Right hindlimb (tissue), 1 donor: ENCODE measurements at regions not wholly inside any gene's neighbourhood (a gene's known extent, or its start where the extent isn't known, plus 50 kb on each side); places are given as distances from the start of the nearest gene placed in this dataset.
"Not testable (repeated sequence)": the region's sequence is repeated elsewhere in the genome, so short reads cannot be mapped to it uniquely, and the experiment has no call there.

Source experiments
- DNase-seq: peaks from one replicate; pipeline ENCODE4 v3.0.0-alpha.2; 2018

GRCh38 chr5:15183520-15183919 is 311.9 kb upstream of the ANKH start:
- no peak for DNase-seq

- DNase-seq = no peak
Measured at GRCh38 chr5:15170173-15170572, 298.6 kb upstream of the ANKH start.

GRCh38 chr5:15168358-15168757 is 296.8 kb upstream of the ANKH start:
- no peak for DNase-seq

GRCh38 chr5:15160091-15160490 is 288.5 kb upstream of the ANKH start:
- no peak for DNase-seq

GRCh38 chr5:15159606-15160005 is 288.0 kb upstream of the ANKH start:
- no peak for DNase-seq

- DNase-seq = no peak
Measured at GRCh38 chr5:15142458-15142857, 270.9 kb upstream of the ANKH start.

- DNase-seq = no peak
Measured at GRCh38 chr5:15137414-15137813, 265.8 kb upstream of the ANKH start.

GRCh38 chr5:15135661-15136060 is 264.1 kb upstream of the ANKH start:
- DNase-seq = no peak

- no peak for DNase-seq
Measured at GRCh38 chr5:15133456-15133965, 261.9 kb upstream of the ANKH start.

GRCh38 chr5:15132816-15133405 is 261.3 kb upstream of the ANKH start:
- DNase-seq = no peak

GRCh38 chr5:15131909-15132308 is 260.3 kb upstream of the ANKH start:
- DNase-seq = no peak

- DNase-seq = no peak
Measured at GRCh38 chr5:15124871-15125568, 253.4 kb upstream of the ANKH start.

GRCh38 chr5:15124461-15124860 is 252.9 kb upstream of the ANKH start:
- no peak for DNase-seq

- DNase-seq = no peak
Measured at GRCh38 chr5:15117688-15118087, 246.1 kb upstream of the ANKH start.

GRCh38 chr5:15116996-15117395 is 245.4 kb upstream of the ANKH start:
- DNase-seq = no peak

- DNase-seq = no peak
Measured at GRCh38 chr5:15106530-15107283, 235.1 kb upstream of the ANKH start.

- DNase-seq = peak; percentile 48
Measured at GRCh38 chr5:15105799-15106393, 234.3 kb upstream of the ANKH start.

- DNase-seq = no peak
Measured at GRCh38 chr5:15103864-15104263, 232.3 kb upstream of the ANKH start.

- no peak for DNase-seq
Measured at GRCh38 chr5:15103130-15103529, 231.6 kb upstream of the ANKH start.

GRCh38 chr5:15097552-15097951 is 226.0 kb upstream of the ANKH start:
- no peak for DNase-seq

GRCh38 chr5:15096686-15097085 is 225.1 kb upstream of the ANKH start:
- not testable (repeated sequence) for DNase-seq

- no peak for DNase-seq
Measured at GRCh38 chr5:15092801-15093200, 221.2 kb upstream of the ANKH start.

GRCh38 chr5:15085671-15086070 is 214.1 kb upstream of the ANKH start:
- DNase-seq = no peak

- no peak for DNase-seq
Measured at GRCh38 chr5:15082096-15082495, 210.5 kb upstream of the ANKH start.
